ENCODE measurements at regions not wholly inside any gene's neighbourhood (a gene's known extent, or its start where the extent isn't known, plus 50 kb on each side); places are given as distances from the start of the nearest gene placed in this dataset.

- TF ChIP-seq CTCF (IDR thresholded peaks at IDR 0.05) (no peak), POLR2AphosphoS5 (IDR thresholded peaks at IDR 0.05) (no peak)
Observed at GRCh38 chr5:82796643-82797416, 280.4 kb downstream of the TMEM167A start.

Data from upper lobe of left lung (tissue), 4 donors.